ENCODE measurements at regions not wholly inside any gene's neighbourhood (a gene's known extent, or its start where the extent isn't known, plus 50 kb on each side); places are given as distances from the start of the nearest gene placed in this dataset.
A peak's percentile ranks its signal among the peaks of the same experiment; 100 is the strongest.
"Not testable (repeated sequence)": the region's sequence is repeated elsewhere in the genome, so short reads cannot be mapped to it uniquely, and the experiment has no call there.

DNA sequence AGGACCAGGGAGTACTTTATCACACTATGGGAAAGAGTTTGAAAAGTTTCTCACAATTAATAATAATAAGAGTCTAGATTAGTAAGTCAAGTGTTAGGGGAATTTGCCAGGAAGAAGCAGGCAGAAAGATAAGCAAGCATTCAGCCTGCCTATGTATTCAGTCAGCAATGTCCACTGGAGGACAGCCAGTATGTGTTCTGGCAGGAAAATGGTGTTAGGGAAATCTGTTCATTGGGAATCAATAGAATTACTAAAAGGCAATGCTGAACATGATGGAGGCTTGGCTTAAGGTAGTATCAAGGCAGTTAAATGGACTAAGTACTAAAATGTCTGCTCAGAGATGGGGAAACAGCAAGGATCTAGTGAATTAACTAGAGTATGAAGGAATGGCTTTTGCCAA is 221.2 kb downstream of the PPP4R3C start:
- TF ChIP-seq, protein P1, sequence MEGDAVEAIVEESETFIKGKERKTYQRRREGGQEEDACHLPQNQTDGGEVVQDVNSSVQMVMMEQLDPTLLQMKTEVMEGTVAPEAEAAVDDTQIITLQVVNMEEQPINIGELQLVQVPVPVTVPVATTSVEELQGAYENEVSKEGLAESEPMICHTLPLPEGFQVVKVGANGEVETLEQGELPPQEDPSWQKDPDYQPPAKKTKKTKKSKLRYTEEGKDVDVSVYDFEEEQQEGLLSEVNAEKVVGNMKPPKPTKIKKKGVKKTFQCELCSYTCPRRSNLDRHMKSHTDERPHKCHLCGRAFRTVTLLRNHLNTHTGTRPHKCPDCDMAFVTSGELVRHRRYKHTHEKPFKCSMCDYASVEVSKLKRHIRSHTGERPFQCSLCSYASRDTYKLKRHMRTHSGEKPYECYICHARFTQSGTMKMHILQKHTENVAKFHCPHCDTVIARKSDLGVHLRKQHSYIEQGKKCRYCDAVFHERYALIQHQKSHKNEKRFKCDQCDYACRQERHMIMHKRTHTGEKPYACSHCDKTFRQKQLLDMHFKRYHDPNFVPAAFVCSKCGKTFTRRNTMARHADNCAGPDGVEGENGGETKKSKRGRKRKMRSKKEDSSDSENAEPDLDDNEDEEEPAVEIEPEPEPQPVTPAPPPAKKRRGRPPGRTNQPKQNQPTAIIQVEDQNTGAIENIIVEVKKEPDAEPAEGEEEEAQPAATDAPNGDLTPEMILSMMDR (IDR thresholded peaks at IDR 0.05): no peak
- DNase-seq: no peak

DNA sequence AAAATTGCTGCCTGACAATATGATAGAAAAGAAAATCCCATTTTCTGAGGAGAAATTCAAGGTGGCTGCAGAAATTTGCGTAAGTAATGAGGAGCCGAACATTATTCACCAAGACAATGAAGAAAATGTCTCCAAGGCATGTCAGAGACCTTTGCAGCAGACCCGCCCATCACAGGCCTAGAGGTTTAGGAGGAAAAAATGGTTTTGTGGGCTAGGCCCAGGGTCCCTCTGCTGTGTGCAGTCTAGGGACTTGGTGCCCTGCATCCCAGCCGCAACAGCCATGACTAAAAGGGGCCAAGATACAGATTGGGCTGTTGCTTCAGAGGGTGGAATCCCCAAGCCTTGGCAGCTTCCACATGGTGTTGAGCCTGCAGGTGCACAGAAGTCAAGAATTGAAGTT is 223.1 kb downstream of the PPP4R3C start:
- ATAC-seq; H3K9me3 ChIP-seq; H3K4me3 ChIP-seq; H3K4me1 ChIP-seq; H3K36me3 ChIP-seq; intact Hi-C loops (cut with DNase I); H3K27ac ChIP-seq; FAIRE-seq; DNase-seq; H3K27me3 ChIP-seq: not testable (repeated sequence)
- WGBS, 2 donors: 78 to 88% methylated on average over 4 of the region's 4 CpGs

More for the DNA sequence above, 221.2 kb downstream of the PPP4R3C start:
- ATAC-seq (no peak), FAIRE-seq (no peak)
- H3K27ac ChIP-seq: no peak overlapping the region
- intact Hi-C loops (cut with DNase I): no loop called here
- H3K36me3 ChIP-seq: no peaks in the 10 kb centered on the region
- H3K27me3 ChIP-seq: peaks cover 0 to 4% (median 0%) of the 10 kb centered on the region in 4 donors
- no peaks in the 10 kb centered on the region for H3K4me1 ChIP-seq
- H3K4me3 ChIP-seq: no peak overlapping the region
- no peaks in the 10 kb centered on the region for H3K9me3 ChIP-seq

DNA sequence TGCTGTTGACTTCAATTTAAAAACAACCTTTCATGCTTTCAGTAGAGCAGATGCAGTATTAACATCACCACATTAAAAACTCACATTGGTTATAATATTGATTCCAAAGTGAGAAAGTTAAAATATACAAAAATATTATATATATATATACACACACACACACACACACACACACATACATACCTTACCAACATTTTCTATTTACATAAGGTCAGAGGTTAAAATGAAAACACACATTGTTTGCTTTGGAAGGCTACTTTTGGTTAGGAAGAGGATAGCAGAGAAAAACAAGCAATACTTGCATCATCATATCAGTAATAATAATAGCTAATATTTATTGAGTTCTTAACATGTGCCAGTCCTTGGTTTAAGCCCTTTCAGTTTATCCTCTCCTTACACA is 226.5 kb downstream of the PPP4R3C start:
- Histone ChIP-seq H3K4me1 (no peaks in the 10 kb centered on the region), H3K4me3 (no peak overlapping the region), H3K27ac (no peak overlapping the region), H3K27me3 (no peaks in the 10 kb centered on the region), H3K36me3 (no peaks in the 10 kb centered on the region), H3K9me3 (no peaks in the 10 kb centered on the region)
- FAIRE-seq (no peak), DNase-seq (no peak), ATAC-seq (no peak)
- TF ChIP-seq, protein P1 (IDR thresholded peaks at IDR 0.05): no peak
- intact Hi-C loops (cut with DNase I): no loop called here

DNA sequence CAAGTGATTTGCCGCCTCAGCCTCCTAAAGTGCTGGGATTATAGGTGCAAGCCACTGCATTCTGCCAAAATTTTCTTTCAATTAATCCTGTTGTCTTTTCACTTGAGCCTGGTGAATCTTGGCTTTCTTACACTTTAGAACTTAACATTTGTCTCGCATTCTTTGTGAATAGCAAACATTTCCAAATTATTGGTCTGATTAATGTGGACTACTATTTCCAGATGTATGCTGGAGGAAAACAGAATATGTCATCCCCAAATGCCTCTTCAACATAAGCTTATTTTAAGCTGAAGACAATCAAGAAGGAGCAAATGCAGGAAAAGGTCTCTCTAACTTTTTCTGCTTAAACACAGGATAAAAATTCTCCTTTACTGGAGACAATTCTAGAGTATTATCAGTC is 233.4 kb downstream of the PPP4R3C start:
- ATAC-seq: no peak
- Histone ChIP-seq H3K4me3 (no peak overlapping the region), H3K36me3 (no peaks in the 10 kb centered on the region), H3K4me1 (no peaks in the 10 kb centered on the region), H3K27ac (no peak overlapping the region), H3K9me3 (no peaks in the 10 kb centered on the region), H3K27me3 (peaks cover 0 to 9% (median 0%) of the 10 kb centered on the region in 4 donors)
- 69 to 77% methylated on average over 2 of the region's 2 CpGs for WGBS, 2 donors
- no peak for DNase-seq
- FAIRE-seq: no peak
- intact Hi-C loops (cut with DNase I): no loop called here
- TF ChIP-seq, protein P1 (IDR thresholded peaks at IDR 0.05): no peak

DNA sequence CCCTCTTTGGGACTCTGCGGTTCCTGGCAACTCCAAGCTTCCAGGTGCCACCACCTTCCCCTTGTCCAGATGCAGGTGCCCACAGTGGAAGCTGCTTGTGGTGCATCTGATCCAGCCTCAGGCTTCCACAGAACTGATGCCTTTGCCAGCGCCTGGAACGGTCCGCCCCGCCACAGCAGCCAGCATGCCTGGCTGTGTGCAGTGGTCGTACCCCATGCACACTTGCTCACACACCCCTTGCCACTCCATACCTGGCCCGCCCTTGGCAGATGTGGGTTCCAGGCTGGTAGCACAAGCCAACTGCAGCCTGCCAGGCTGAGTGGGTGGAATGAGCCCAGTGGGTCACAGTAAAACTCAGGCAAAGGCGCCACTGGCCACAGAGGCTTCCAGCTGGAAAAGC is 240.5 kb downstream of the PPP4R3C start:
- no peak for ATAC-seq
- Histone ChIP-seq H3K4me3 (no peak overlapping the region), H3K27me3 (peaks cover 0 to 7% (median 0%) of the 10 kb centered on the region in 4 donors), H3K27ac (no peak overlapping the region), H3K4me1 (no peaks in the 10 kb centered on the region), H3K9me3 (no peaks in the 10 kb centered on the region), H3K36me3 (no peaks in the 10 kb centered on the region)
- DNase-seq: peak in 1 of 6 donors; percentile 37
- 81 to 87% methylated on average over 8 of the region's 8 CpGs for WGBS, 2 donors
- TF ChIP-seq, protein P1 (IDR thresholded peaks at IDR 0.05): no peak
- intact Hi-C loops (cut with DNase I): no loop called here
- FAIRE-seq: no peak

DNA sequence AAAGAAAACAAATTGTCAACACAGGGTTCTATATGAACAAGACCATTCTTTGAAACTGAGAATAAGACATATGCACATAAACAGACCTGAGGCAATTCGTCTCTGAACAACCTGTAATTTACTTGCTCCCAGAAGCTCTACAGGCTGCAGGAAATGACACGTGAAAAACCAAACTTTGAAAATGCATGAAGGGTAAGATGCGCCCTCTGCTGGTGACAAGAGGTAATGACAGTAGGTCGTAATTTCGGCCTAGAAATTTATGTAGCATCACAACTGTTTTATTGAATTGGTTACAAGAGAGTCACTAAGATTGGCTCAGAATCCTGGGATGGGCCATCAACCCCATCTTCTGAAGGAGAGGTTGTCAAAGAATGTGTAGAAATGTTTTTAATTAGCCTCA is 276.5 kb downstream of the PPP4R3C start:
- no peaks in the 10 kb centered on the region for H3K4me1 ChIP-seq
- FAIRE-seq (peak; percentile 97), ATAC-seq (peak in 3 of 4 donors; percentile 29 to 43 (median 39)), DNase-seq (peak in 1 of 6 donors; percentile 19)
- WGBS, 2 donors: 13 to 20% methylated on average over 5 of the region's 5 CpGs
- H3K36me3 ChIP-seq: no peaks in the 10 kb centered on the region
- no peaks in the 10 kb centered on the region for H3K9me3 ChIP-seq
- no peak overlapping the region for H3K27ac ChIP-seq
- intact Hi-C loops (cut with DNase I): no loop called here
- no peak overlapping the region for H3K4me3 ChIP-seq
- no peaks in the 10 kb centered on the region for H3K27me3 ChIP-seq
- TF ChIP-seq, protein P1 (IDR thresholded peaks at IDR 0.05): peak; percentile 49 to 81 (median 60)
